BJ (cell line): ENCODE measurements at regions not wholly inside any gene's neighbourhood (a gene's known extent, or its start where the extent isn't known, plus 50 kb on each side); places are given as distances from the start of the nearest gene placed in this dataset.

Source experiments
- CTCF ChIA-PET: fragments of 350-600 bp; formaldehyde crosslinking; extraction: SDS; loops from one replicate; lab custom pipeline; 2021; ENCODE audit warnings: antibody characterized with exemption, inconsistent platforms; lab: Yijun Ruan, JAX
- POLR2A ChIA-PET: fragments of 300-600 bp; sonication (Branson Sonifier 250); formaldehyde crosslinking; extraction: SDS; loops from one replicate; lab custom pipeline; 2021; ENCODE audit warnings: antibody characterized with exemption; lab: Charles Lee
- DNase-seq: peaks from one replicate; pipeline ENCODE4 v3.0.0-alpha.2; 2011; ENCODE audit warnings: low read depth
- H3K27me3 ChIP-seq: 2 replicates; pipeline ENCODE4 v1.6.0; 2011; ENCODE audit warnings: low read length; ENCODE audit not compliant: control insufficient read depth, insufficient read depth
- H3K36me3 ChIP-seq: 2 replicates; pipeline ENCODE4 v1.5.1; 2011; ENCODE audit warnings: low read length; ENCODE audit not compliant: control insufficient read depth, insufficient read depth
- H3K4me3 ChIP-seq: 2 replicates; pipeline ENCODE4 v1.5.1; 2011; ENCODE audit warnings: low read depth, mild to moderate bottlenecking, control low read depth, low read length
- CTCF ChIP-seq: IDR thresholded peaks from 2 replicates; pipeline ENCODE4 v1.5.1; 2011; ENCODE audit warnings: low read depth, mild to moderate bottlenecking, control low read depth, inconsistent platforms, low read length, moderate library complexity; ENCODE audit not compliant: insufficient read depth

DNA sequence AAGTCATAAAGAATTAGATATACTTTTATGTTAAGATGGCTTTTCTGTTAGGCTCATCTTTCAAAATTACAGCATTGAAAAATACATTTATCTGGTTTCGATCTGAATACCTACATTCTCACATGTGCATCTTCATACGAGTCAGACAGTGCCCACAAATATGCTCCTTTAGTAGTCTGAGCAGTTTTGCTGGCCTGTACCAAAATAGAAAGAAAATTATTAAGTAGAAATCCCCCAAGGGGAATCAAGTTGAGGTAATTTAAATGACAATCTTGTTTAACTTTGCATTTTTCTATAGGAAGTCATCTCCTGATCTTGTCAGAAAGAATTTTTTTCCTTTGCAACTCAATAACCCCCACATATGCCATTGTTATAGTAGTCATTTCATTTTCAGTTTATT lies 287.4 kb upstream of the SEMA3D start:
- ChIA-PET POLR2A (no interaction called here), CTCF (no interaction called here)
- no peaks in the 10 kb centered on the region for H3K36me3 ChIP-seq
- H3K27me3 ChIP-seq, result no peaks in the 10 kb centered on the region
- no peak for DNase-seq
- no peak for TF ChIP-seq CTCF
- H3K4me3 ChIP-seq, result no peak overlapping the region

DNA sequence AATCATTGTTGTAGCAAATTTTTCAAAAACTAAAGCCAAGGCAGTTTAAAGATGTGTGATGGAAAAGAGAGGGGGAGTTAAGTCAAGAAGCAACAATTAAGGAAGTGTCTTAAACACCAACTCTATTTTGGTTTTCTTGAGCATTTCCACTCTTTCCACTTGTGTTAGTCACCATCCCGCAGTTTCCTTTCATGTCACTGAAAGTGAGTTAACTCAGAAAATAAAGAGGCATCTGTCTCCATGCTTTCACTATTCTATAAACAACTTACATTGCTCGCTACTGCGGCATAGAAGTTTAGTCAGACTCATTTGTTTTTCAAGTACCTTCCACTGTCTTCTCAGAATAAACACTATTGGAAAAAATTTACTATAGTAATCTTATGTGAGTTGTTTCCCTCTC lies 284.9 kb upstream of the SEMA3D start:
- POLR2A ChIA-PET, result no interaction called here
- TF ChIP-seq CTCF, result no peak
- DNase-seq, result peak; percentile 26
- H3K4me3 ChIP-seq, result no peak overlapping the region
- H3K27me3 ChIP-seq, result no peaks in the 10 kb centered on the region
- H3K36me3 ChIP-seq, result no peaks in the 10 kb centered on the region
- CTCF ChIA-PET, result interaction anchor here (1.1 kb wide), 1 partner anchor 23 kb away, joined by 3 read pairs; no protein-coding TSS in a partner anchor

DNA sequence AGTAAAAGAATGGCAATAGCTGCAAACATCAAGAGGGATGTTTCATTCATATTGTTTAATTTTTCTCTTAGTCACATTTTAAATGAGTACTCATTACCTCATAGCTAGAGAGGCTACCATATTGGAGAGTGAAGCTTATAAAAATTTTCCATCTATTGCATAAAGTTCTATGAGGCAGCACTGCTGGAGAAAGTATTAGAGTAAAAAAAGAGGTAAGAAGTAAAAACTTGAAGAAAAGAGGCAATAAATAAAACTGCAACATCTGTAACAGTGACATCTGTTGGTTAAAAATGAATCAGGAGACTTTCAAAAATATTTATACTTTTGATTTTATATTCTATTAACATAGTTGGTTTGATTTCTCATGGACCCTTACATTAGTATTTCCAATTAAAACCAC lies 284.5 kb upstream of the SEMA3D start:
- ChIA-PET POLR2A (no interaction called here), CTCF (interaction anchor here (1.1 kb wide), 1 partner anchor 23 kb away, joined by 3 read pairs; no protein-coding TSS in a partner anchor)
- Histone ChIP-seq H3K27me3 (no peaks in the 10 kb centered on the region), H3K4me3 (no peak overlapping the region), H3K36me3 (no peaks in the 10 kb centered on the region)
- no peak for TF ChIP-seq CTCF
- no peak for DNase-seq

GRCh38 chr7:85469446-85470010 lies 282.7 kb upstream of the SEMA3D start:
- H3K36me3 ChIP-seq, result no peaks in the 10 kb centered on the region
- peak; percentile 28 for DNase-seq
- TF ChIP-seq CTCF, result no peak
- H3K4me3 ChIP-seq, result no peak overlapping the region
- POLR2A ChIA-PET, result no interaction called here
- no peaks in the 10 kb centered on the region for H3K27me3 ChIP-seq
- CTCF ChIA-PET, result interaction anchor here (0.9 to 1.6 kb wide), 5 partner anchors 52 to 1032 kb away, joined by 3 read pairs; partner anchors contain the start of gene SEMA3D

GRCh38 chr7:85464042-85464651 lies 277.3 kb upstream of the SEMA3D start:
- H3K36me3 ChIP-seq, result no peaks in the 10 kb centered on the region
- no peak for DNase-seq
- TF ChIP-seq CTCF, result no peak; the same call in 1 of the 2 replicates
- CTCF ChIA-PET, result interaction anchor here (0.7 to 4.0 kb wide), 12 partner anchors 10 to 427 kb away, joined by 3 to 21 read pairs (median 4); partner anchors contain the start of gene SEMA3D
- H3K27me3 ChIP-seq, result no peaks in the 10 kb centered on the region
- POLR2A ChIA-PET, result interaction anchor here (0.5 kb wide), 1 partner anchor 415 kb away, joined by 3 read pairs; no protein-coding TSS in a partner anchor
- H3K4me3 ChIP-seq, result no peak overlapping the region
